GM06990 (cell line): ENCODE measurements at regions not wholly inside any gene's neighbourhood (a gene's known extent, or its start where the extent isn't known, plus 50 kb on each side); places are given as distances from the start of the nearest gene placed in this dataset.
"Not testable (repeated sequence)": the region's sequence is repeated elsewhere in the genome, so short reads cannot be mapped to it uniquely, and the experiment has no call there.

Experiments
- DNase-seq: peaks from one replicate; pipeline ENCODE4 v3.0.0-alpha.2; 2011; ENCODE audit not compliant: insufficient read length; ENCODE audit errors: extremely low read depth
- H3K27me3 ChIP-seq: replicated peaks from 2 replicates; pipeline ENCODE4 v1.6.0; 2011; ENCODE audit warnings: low read length; ENCODE audit not compliant: control insufficient read depth, insufficient read depth
- H3K36me3 ChIP-seq: 2 replicates; pipeline ENCODE4 v1.5.1; 2011; ENCODE audit warnings: low read length; ENCODE audit not compliant: control insufficient read depth, insufficient read depth
- H3K4me3 ChIP-seq: replicated peaks from 2 replicates; pipeline ENCODE4 v1.5.1; 2011; ENCODE audit warnings: low read depth, mild to moderate bottlenecking, control low read depth, low read length
- CTCF ChIP-seq: IDR thresholded peaks from 2 replicates; pipeline ENCODE4 v1.5.1; 2011; ENCODE audit warnings: low read length, control low read depth, mild to moderate bottlenecking, inconsistent platforms; ENCODE audit not compliant: insufficient read depth, poor library complexity, severe bottlenecking

GRCh38 chr13:84802073-84802472 lies 919.8 kb upstream of the SLITRK1 start:
- H3K27me3 ChIP-seq, result no peaks in the 10 kb centered on the region
- no peak for TF ChIP-seq CTCF
- no peaks in the 10 kb centered on the region for H3K36me3 ChIP-seq
- DNase-seq, result no peak
- no peak overlapping the region for H3K4me3 ChIP-seq

DNA sequence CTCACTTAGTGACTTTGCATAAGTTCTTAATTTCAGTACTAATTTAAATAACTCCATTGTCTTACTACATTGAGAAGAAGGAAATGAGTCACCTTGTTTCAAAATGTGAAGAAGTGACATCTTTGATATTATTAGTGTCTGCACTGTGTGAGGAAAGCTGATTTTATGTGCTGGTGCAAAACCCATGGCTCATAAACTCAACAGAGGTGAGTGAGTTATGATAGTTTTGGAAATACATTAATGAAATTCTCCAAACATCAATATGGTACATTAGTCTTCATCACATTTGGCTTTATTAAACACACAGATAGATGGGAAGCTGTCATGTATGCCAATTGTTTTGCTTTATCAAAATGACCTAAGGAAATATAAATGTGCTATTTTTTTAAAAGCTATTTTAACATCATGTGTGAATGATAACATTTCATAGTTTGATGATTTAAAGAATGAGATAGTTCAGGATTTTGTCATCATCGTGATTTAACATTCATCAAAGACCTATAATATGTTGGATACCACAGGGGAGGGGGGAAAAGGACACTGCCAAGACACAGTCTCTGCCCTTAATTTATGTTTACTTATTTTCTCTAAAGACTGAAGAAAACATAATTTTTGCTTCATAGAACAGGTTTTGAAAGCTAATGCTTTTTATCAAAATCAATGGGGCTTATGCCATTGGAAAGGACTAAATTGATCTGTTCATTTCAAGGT lies 902.3 kb upstream of the SLITRK1 start:
- Histone ChIP-seq H3K27me3 (no peaks in the 10 kb centered on the region), H3K36me3 (no peaks in the 10 kb centered on the region), H3K4me3 (no peak overlapping the region)
- no peak for DNase-seq
- TF ChIP-seq CTCF, result no peak

DNA sequence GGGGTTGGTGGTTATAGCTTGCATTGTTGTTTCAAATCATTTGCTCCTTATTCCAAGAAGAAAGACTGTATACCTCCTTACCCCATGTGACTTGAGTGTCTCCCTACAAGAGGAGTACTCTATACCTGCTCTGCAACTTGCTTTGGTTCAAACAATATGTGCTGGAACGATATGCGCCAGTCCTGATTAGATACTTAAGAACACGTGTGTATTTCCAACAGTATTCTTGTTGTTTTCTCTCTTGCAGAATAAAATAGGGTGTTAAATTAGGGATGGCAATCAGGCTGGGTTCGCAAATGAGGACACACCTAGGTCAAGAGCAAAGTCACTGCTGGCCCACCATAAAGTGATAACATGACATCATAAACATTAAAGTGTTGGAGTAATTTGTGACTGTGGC lies 895.0 kb upstream of the SLITRK1 start:
- no peak for DNase-seq

GRCh38 chr13:84776593-84776992 lies 894.3 kb upstream of the SLITRK1 start:
- no peak for TF ChIP-seq CTCF
- Histone ChIP-seq H3K36me3 (no peaks in the 10 kb centered on the region), H3K4me3 (no peak overlapping the region), H3K27me3 (no peaks in the 10 kb centered on the region)
- DNase-seq, result no peak

More for the DNA sequence above, 895.0 kb upstream of the SLITRK1 start:
- Histone ChIP-seq H3K4me3 (no peak overlapping the region), H3K27me3 (no peaks in the 10 kb centered on the region), H3K36me3 (no peaks in the 10 kb centered on the region)
- TF ChIP-seq CTCF, result no peak

- H3K4me3 ChIP-seq, DNase-seq, H3K36me3 ChIP-seq, H3K27me3 ChIP-seq: not testable (repeated sequence)
These were observed 893.6 kb upstream of the SLITRK1 start for GRCh38 chr13:84775920-84776319.

GRCh38 chr13:84774111-84774510 lies 891.8 kb upstream of the SLITRK1 start:
- Histone ChIP-seq H3K27me3 (no peaks in the 10 kb centered on the region), H3K36me3 (no peaks in the 10 kb centered on the region), H3K4me3 (no peak overlapping the region)
- no peak for DNase-seq
- TF ChIP-seq CTCF, result no peak
